Neural crest cell (in vitro differentiated cells): ENCODE measurements at regions not wholly inside any gene's neighbourhood (a gene's known extent, or its start where the extent isn't known, plus 50 kb on each side); places are given as distances from the start of the nearest gene placed in this dataset.

Source experiments
- DNase-seq: peaks from one replicate; pipeline ENCODE4 v3.0.0; 2021; ENCODE audit warnings: low read depth, mixed read lengths, low spot score
- H3K27ac Mint-ChIP-seq: one replicate; pipeline ENCODE4 v1.8.0; 2021; ENCODE audit warnings: mild to moderate bottlenecking, mixed read lengths; ENCODE audit not compliant: unreplicated experiment
- H3K27me3 Mint-ChIP-seq: 2 replicates; pipeline ENCODE4 v1.8.0; 2021; ENCODE audit warnings: low read depth, mild to moderate bottlenecking, mixed read lengths
- H3K36me3 Mint-ChIP-seq: 2 replicates; pipeline ENCODE4 v1.8.0; 2021; ENCODE audit warnings: low read depth, mild to moderate bottlenecking, mixed read lengths
- H3K4me1 Mint-ChIP-seq: 2 replicates; pipeline ENCODE4 v1.8.0; 2021; ENCODE audit warnings: mixed read lengths
- H3K4me3 Mint-ChIP-seq: one replicate; pipeline ENCODE4 v1.8.0; 2021; ENCODE audit warnings: mild to moderate bottlenecking, mixed read lengths
- H3K9me3 Mint-ChIP-seq: 2 replicates; pipeline ENCODE4 v1.8.0; 2021; ENCODE audit warnings: mixed read lengths
- TF ChIP-seq, protein P1 (sequence below): fragments of 200-600 bp; sonication (generic); conservative IDR thresholded peaks from 2 replicates; pipeline ENCODE4 v1.5.0; 2021; ENCODE audit warnings: antibody characterized with exemption, mild to moderate bottlenecking

DNA sequence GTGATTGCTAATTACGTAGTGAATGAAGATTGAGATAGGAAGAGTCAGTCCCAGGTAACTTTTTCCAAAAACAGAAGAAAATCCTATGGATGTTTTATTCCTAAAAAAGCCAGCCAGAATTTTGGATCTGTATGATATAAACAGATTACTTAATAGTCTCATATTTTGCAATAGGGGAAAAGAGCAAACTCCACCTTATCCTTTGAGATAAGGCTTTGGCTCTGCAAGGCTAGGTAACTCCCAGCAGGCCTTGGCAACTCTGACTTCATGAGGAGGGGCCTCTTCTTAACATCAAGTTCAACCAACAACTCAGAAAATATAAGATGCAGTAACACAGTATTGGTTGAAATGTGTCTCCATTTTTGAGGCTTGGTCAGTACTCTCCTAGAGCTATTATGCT, 98.7 kb upstream of the SLC4A4 start:
- TF ChIP-seq, protein P1, sequence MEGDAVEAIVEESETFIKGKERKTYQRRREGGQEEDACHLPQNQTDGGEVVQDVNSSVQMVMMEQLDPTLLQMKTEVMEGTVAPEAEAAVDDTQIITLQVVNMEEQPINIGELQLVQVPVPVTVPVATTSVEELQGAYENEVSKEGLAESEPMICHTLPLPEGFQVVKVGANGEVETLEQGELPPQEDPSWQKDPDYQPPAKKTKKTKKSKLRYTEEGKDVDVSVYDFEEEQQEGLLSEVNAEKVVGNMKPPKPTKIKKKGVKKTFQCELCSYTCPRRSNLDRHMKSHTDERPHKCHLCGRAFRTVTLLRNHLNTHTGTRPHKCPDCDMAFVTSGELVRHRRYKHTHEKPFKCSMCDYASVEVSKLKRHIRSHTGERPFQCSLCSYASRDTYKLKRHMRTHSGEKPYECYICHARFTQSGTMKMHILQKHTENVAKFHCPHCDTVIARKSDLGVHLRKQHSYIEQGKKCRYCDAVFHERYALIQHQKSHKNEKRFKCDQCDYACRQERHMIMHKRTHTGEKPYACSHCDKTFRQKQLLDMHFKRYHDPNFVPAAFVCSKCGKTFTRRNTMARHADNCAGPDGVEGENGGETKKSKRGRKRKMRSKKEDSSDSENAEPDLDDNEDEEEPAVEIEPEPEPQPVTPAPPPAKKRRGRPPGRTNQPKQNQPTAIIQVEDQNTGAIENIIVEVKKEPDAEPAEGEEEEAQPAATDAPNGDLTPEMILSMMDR, result no peak
- no peak for DNase-seq
- Mint-ChIP-seq H3K27ac (no peak overlapping the region), H3K4me3 (no peak overlapping the region), H3K36me3 (no peaks in the 10 kb centered on the region), H3K27me3 (no peaks in the 10 kb centered on the region), H3K4me1 (peaks cover 7% of the 10 kb centered on the region), H3K9me3 (no peaks in the 10 kb centered on the region)

DNA sequence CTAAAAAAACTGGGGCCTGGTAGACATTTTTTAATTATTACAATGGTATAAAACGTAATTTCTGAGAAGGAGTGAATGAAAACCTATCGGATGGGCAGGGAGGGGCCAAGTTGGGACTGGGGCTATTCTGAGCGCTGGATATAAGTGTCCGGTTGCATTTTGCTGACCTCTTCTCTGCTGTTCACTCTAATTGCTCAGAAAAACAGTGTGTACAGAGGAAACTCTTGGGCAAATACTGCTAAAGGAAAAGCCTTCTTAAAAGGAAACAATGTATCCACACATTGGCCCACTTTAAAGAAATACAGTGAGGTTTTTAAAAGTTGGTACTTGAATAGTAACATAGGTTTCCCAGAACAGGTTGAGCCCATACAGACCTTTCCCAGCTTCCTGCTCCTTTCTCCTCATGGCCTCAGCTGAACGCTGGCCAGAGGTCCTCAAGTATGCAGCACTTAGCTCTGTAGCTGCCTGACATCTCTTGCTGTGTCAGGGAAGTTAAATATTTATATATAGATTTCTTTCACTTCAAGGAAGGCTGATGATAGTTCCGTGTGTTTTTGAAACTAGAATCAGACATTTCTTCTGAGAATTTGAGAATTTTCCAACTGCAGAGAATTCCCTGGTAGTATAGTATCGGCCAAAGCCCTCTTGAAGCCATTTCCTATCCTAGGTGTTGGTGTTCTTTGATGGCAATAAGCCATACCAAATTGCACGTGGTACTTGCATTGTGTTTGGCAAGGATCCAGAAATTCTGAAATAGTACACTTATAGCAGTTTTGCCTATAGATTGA, 97.1 kb upstream of the SLC4A4 start:
- H3K4me3 Mint-ChIP-seq, result no peak overlapping the region
- DNase-seq, result no peak
- H3K9me3 Mint-ChIP-seq, result no peaks in the 10 kb centered on the region
- no peak overlapping the region for H3K27ac Mint-ChIP-seq
- H3K27me3 Mint-ChIP-seq, result no peaks in the 10 kb centered on the region
- H3K36me3 Mint-ChIP-seq, result no peaks in the 10 kb centered on the region
- TF ChIP-seq, protein P1, result no peak
- H3K4me1 Mint-ChIP-seq, result no peaks in the 10 kb centered on the region

DNA sequence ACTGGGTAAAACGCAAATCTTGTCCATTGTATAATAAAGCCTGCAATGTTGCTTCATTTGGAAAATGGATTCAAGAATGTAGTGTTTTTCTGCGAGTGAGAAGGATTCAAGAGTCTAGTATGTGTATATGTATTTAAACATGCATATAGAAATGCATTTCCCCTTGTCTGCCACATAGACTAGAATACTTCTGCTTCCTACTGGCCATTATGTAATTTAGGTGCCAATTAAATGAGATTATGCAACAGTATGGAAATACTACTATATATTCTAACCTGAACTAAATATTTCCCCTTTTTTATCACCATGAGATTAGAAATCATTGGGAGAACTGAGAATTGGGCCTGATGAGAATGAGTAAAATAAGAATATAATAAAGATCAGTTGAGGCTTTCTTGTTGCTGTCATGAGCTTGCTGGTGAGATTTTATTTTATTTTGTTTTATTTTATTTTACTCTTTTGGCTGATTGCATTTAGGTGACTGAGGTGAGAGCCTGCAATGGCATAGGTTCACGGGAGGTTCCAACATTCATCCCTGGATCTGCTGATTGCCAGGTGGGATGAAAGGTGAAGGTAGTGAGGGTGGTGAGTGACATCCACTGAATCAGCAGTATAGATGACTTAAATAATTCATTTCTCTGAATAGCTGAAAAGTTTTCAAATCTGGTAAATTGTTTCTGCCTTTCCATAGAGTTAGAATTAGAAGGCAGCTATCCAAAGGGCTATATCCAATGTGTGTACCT, 95.6 kb upstream of the SLC4A4 start:
- no peak overlapping the region for H3K27ac Mint-ChIP-seq
- H3K36me3 Mint-ChIP-seq, result no peaks in the 10 kb centered on the region
- H3K4me1 Mint-ChIP-seq, result no peaks in the 10 kb centered on the region
- H3K27me3 Mint-ChIP-seq, result no peaks in the 10 kb centered on the region
- H3K9me3 Mint-ChIP-seq, result no peaks in the 10 kb centered on the region
- TF ChIP-seq, protein P1, result no peak
- no peak overlapping the region for H3K4me3 Mint-ChIP-seq
- no peak for DNase-seq

DNA sequence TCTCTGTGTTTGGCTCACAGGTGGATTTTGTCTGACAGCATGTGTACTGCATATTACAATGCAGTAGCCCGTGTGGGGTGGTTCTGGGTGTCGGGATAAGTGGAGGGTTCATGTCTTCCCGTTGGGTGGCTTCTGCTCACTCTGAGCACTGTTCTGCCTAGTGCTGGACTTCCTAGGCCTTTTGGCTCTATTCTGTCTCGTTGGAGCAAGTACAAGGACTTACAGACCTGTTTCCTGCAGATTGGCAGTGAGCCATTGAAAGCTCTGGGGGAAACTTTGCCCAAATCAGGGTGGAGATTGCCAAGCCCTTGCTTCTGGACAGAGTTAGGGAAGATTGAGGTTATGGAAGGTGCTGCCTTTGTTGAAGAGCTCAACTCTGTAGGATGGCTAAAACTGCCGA, 91.1 kb upstream of the SLC4A4 start:
- no peak overlapping the region for H3K4me3 Mint-ChIP-seq
- no peak overlapping the region for H3K27ac Mint-ChIP-seq
- TF ChIP-seq, protein P1, result no peak
- H3K9me3 Mint-ChIP-seq, result no peaks in the 10 kb centered on the region
- no peak for DNase-seq
- H3K4me1 Mint-ChIP-seq, result no peaks in the 10 kb centered on the region
- H3K36me3 Mint-ChIP-seq, result no peaks in the 10 kb centered on the region
- no peaks in the 10 kb centered on the region for H3K27me3 Mint-ChIP-seq

DNA sequence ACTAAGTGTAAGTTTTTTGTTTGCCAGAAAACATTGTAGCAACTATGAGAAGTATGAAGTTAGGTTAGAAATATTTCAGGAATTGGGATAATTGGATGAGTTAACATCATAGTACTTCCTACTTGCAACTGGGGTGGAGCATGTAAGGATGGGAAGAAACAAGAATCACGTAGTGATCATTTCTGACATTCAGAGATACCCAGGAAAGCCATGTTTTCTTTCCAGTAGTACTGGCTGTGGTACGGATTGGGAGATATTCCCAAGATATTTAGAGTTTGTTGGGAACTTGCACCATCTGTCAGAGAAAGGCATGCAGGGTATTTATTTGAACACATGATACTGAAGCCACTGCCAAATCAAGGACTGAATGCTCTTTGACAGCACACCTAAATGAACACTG, 87.6 kb upstream of the SLC4A4 start:
- Mint-ChIP-seq H3K4me3 (no peak overlapping the region), H3K9me3 (no peaks in the 10 kb centered on the region), H3K36me3 (no peaks in the 10 kb centered on the region), H3K27ac (no peak overlapping the region), H3K4me1 (peaks cover 3% of the 10 kb centered on the region), H3K27me3 (no peaks in the 10 kb centered on the region)
- TF ChIP-seq, protein P1, result no peak
- DNase-seq, result no peak
